Endothelial cell of umbilical vein (primary cell): ENCODE measurements at regions not wholly inside any gene's neighbourhood (a gene's known extent, or its start where the extent isn't known, plus 50 kb on each side); places are given as distances from the start of the nearest gene placed in this dataset.
A peak's percentile ranks its signal among the peaks of the same experiment; 100 is the strongest.

ENCODE experiments used
- BruUV-seq: library from RNA; stranded (reverse); fragments of 400-500 nt; replicated peaks from 2 replicates; lab custom pipeline; 2021; lab: Mats Ljungman, UMichigan
- CTCF ChIA-PET: fragments of 300-600, 350-600 bp; sonication (Branson Sonifier 250); formaldehyde crosslinking; loops from one replicate; lab custom pipeline; 2021; ENCODE audit warnings: antibody characterized with exemption, inconsistent platforms; lab: Charles Lee
- POLR2A ChIA-PET: fragments of 300-600, 350-600 bp; sonication (Branson Sonifier 250); formaldehyde crosslinking; loops from one replicate; lab custom pipeline; 2021; ENCODE audit warnings: antibody characterized with exemption, inconsistent platforms; lab: Charles Lee
- DNase-seq: peaks from one replicate; pipeline ENCODE4 v3.0.0-alpha.2; 2011; ENCODE audit warnings: low read depth, low spot score
- FAIRE-seq: peaks from 2 replicates; lab custom pipeline; 2011; peaks lifted over from hg19 to GRCh38; lab: Jason Lieb, UNC
- H2AFZ ChIP-seq: 2 replicates; pipeline ENCODE4 v1.6.0; 2012; ENCODE audit warnings: low read depth, low read length, control low read depth, inconsistent platforms
- H3K27ac ChIP-seq: 2 replicates; pipeline ENCODE4 v1.5.1; 2011; ENCODE audit warnings: low read depth, mild to moderate bottlenecking, control low read depth, low read length, moderate library complexity; ENCODE audit not compliant: insufficient read depth
- H3K27me3 ChIP-seq, 2 experiments: 2 replicates each; pipeline versions ENCODE4 v1.6.0 to v1.6.1; 2011; ENCODE audit warnings: low read length in 2 of 2, mixed read lengths in 1 of 2; ENCODE audit not compliant: control insufficient read depth in 2 of 2, insufficient read depth in 2 of 2
- H3K36me3 ChIP-seq, 2 experiments: 2 replicates in 1 of 2; 3 replicates in 1 of 2; pipeline ENCODE4 v1.5.1; 2011; ENCODE audit warnings: low read length in 2 of 2, mild to moderate bottlenecking in 1 of 2, moderate library complexity in 1 of 2; ENCODE audit not compliant: control insufficient read depth in 2 of 2, insufficient read depth in 2 of 2; ENCODE audit errors: extremely low read depth in 1 of 2
- H3K4me1 ChIP-seq: 3 replicates; pipeline ENCODE4 v1.5.1; 2011; ENCODE audit warnings: mild to moderate bottlenecking, low read length; ENCODE audit not compliant: control insufficient read depth, insufficient read depth; ENCODE audit errors: extremely low read depth
- H3K4me2 ChIP-seq: 2 replicates; pipeline ENCODE4 v1.6.1; 2011; ENCODE audit warnings: low read length, control low read depth, mixed read lengths; ENCODE audit not compliant: insufficient read depth
- H3K4me3 ChIP-seq, 3 experiments: fragments of 200-600 bp in 1 of 3; sonication (generic), shearing (Covaris generic) in 1 of 3; replicated peaks in 1 of 3; 2 replicates each; pipeline ENCODE4 v1.5.1; 2011 to 2016; ENCODE audit warnings: control low read depth in 3 of 3, low read length in 3 of 3, mild to moderate bottlenecking in 2 of 3, inconsistent platforms in 1 of 3, low read depth in 1 of 3, moderate library complexity in 1 of 3; ENCODE audit not compliant: insufficient read depth in 1 of 3
- H3K79me2 ChIP-seq: 2 replicates; pipeline ENCODE4 v1.6.0; 2012; ENCODE audit warnings: low read length, inconsistent platforms; ENCODE audit not compliant: control insufficient read depth, insufficient read depth
- H3K9ac ChIP-seq: replicated peaks from 2 replicates; pipeline ENCODE3; 2011; ENCODE audit warnings: low read length, control low read depth; ENCODE audit not compliant: insufficient read depth; ENCODE audit errors: extremely low read depth
- H3K9me1 ChIP-seq: replicated peaks from 3 replicates; pipeline ENCODE4 v1.6.0; 2011; ENCODE audit warnings: mild to moderate bottlenecking, low read length; ENCODE audit not compliant: control insufficient read depth, insufficient read depth; ENCODE audit errors: extremely low read depth
- H3K9me3 ChIP-seq: replicated peaks from 2 replicates; pipeline ENCODE4 v1.5.1; 2012; ENCODE audit warnings: low read length, inconsistent platforms; ENCODE audit not compliant: control insufficient read depth, insufficient read depth
- H4K20me1 ChIP-seq: replicated peaks from 2 replicates; pipeline ENCODE3; 2011; ENCODE audit warnings: mild to moderate bottlenecking, low read length; ENCODE audit not compliant: control insufficient read depth, insufficient read depth; ENCODE audit errors: extremely low read depth
- CTCF ChIP-seq, 2 donors: IDR thresholded peaks; 1 replicate in 1 of 2; 2 replicates in 1 of 2; pipeline ENCODE4 v1.5.1; 2011; ENCODE audit warnings: low read length in 2 of 2, mild to moderate bottlenecking in 2 of 2, moderate library complexity in 2 of 2, control low read depth in 1 of 2, inconsistent platforms in 1 of 2, low read depth in 1 of 2; ENCODE audit not compliant: insufficient read depth in 1 of 2; ENCODE audit errors: extremely low read depth in 1 of 2
- EZH2 ChIP-seq: IDR thresholded peaks from 2 replicates; pipeline ENCODE4 v1.6.1; 2012; ENCODE audit warnings: borderline replicate concordance, low read depth, mild to moderate bottlenecking, moderate library complexity, low read length, inconsistent platforms; ENCODE audit not compliant: severe bottlenecking
- GATA2 ChIP-seq: IDR thresholded peaks from 2 replicates; pipeline ENCODE4 v1.7.0; 2011; ENCODE audit warnings: low read depth, mild to moderate bottlenecking, moderate library complexity, mixed read lengths, low read length; ENCODE audit not compliant: insufficient read length, insufficient read depth
- JUN ChIP-seq: IDR thresholded peaks from 2 replicates; pipeline ENCODE4 v1.6.1; 2011; ENCODE audit warnings: borderline replicate concordance, low read depth; ENCODE audit not compliant: insufficient read length, insufficient read depth
- MAX ChIP-seq: IDR thresholded peaks from 2 replicates; pipeline ENCODE4 v1.6.1; 2011; ENCODE audit not compliant: insufficient read depth, insufficient read length
- POLR2A ChIP-seq: IDR thresholded peaks from 2 replicates; pipeline ENCODE4 v1.6.1; 2012; ENCODE audit warnings: low read depth, mild to moderate bottlenecking, control low read depth, low read length
- POLR2AphosphoS5 ChIP-seq: IDR thresholded peaks from 2 replicates; pipeline ENCODE4 v1.6.1; 2012; ENCODE audit warnings: low read depth, mild to moderate bottlenecking, control low read depth, low read length, moderate library complexity; ENCODE audit not compliant: insufficient read depth
- dilution Hi-C: fragments of 300-500 bp; cut with MboI; formaldehyde crosslinking; loops from one replicate; pipeline ENCODE4 v1.15.0; 2019; ENCODE audit warnings: low sequenced_read_pairs; ENCODE audit not compliant: extremely low pct_ligation_motif_present
- intact Hi-C: fragments of 100-400 bp; cut with micrococcal nuclease; formaldehyde crosslinking; loops from one replicate; pipeline ENCODE4 v1.10.0; 2022

- POLR2A ChIA-PET, result no interaction called here
- peaks cover 2% of the 10 kb centered on the region for H3K4me1 ChIP-seq
- H3K9ac ChIP-seq, result no peak overlapping the region
- H3K79me2 ChIP-seq, result no peaks in the 10 kb centered on the region
- H3K4me3 ChIP-seq, result no peak overlapping the region
- no peaks in the 10 kb centered on the region for H3K36me3 ChIP-seq
- no peaks in the 10 kb centered on the region for H3K9me1 ChIP-seq
- DNase-seq (peak; percentile 9), FAIRE-seq (no peak)
- no peaks in the 10 kb centered on the region for H3K27me3 ChIP-seq
- H3K4me2 ChIP-seq, result no peak overlapping the region
- H3K9me3 ChIP-seq, result no peaks in the 10 kb centered on the region
- TF ChIP-seq GATA2 (peak; percentile 37), MAX (no peak), POLR2AphosphoS5 (no peak), CTCF (IDR thresholded peaks at IDR 0.05; ENCODE audit: extremely low read depth in 1 of 2, insufficient read depth in 1 of 2, low read depth in 1 of 2, low read length in 2 of 2) (no peak), EZH2 (no peak), POLR2A (no peak)
- dilution Hi-C loops, result no loop called here
- no peak overlapping the region for H2AFZ ChIP-seq
- no TSS peak for BruUV-seq
- CTCF ChIA-PET, result no interaction called here
- H3K27ac ChIP-seq, result no peak overlapping the region
- H4K20me1 ChIP-seq, result no peaks in the 10 kb centered on the region
- intact Hi-C loops, result no loop called here
Measured at GRCh38 chr10:57973451-57973850, 294.2 kb downstream of the IPMK start.

- H3K9me1 ChIP-seq, result no peaks in the 10 kb centered on the region
- no peak for DNase-seq
- H3K4me1 ChIP-seq, result peaks cover 2% of the 10 kb centered on the region
- no TSS peak for BruUV-seq
- H3K79me2 ChIP-seq, result no peaks in the 10 kb centered on the region
- ChIA-PET CTCF (no interaction called here), POLR2A (no interaction called here)
- H3K4me2 ChIP-seq, result no peak overlapping the region
- no peaks in the 10 kb centered on the region for H3K36me3 ChIP-seq
- H3K9me3 ChIP-seq, result no peaks in the 10 kb centered on the region
- H3K27me3 ChIP-seq, result no peaks in the 10 kb centered on the region
- dilution Hi-C loops, result no loop called here
- no peak for FAIRE-seq
- no peak for TF ChIP-seq GATA2
- no peak for TF ChIP-seq JUN
- TF ChIP-seq CTCF (IDR thresholded peaks at IDR 0.05; ENCODE audit: extremely low read depth in 1 of 2, insufficient read depth in 1 of 2, low read depth in 1 of 2, low read length in 2 of 2), result no peak
- no peak overlapping the region for H2AFZ ChIP-seq
- H4K20me1 ChIP-seq, result no peaks in the 10 kb centered on the region
- intact Hi-C loops, result no loop called here
- no peak overlapping the region for H3K27ac ChIP-seq
- H3K9ac ChIP-seq, result no peak overlapping the region
- no peak overlapping the region for H3K4me3 ChIP-seq
Measured at GRCh38 chr10:57972783-57973182, 294.9 kb downstream of the IPMK start.
